GM18907 (cell line): ENCODE measurements at regions not wholly inside any gene's neighbourhood (a gene's known extent, or its start where the extent isn't known, plus 50 kb on each side); places are given as distances from the start of the nearest gene placed in this dataset.
"Not testable (repeated sequence)": the region's sequence is repeated elsewhere in the genome, so short reads cannot be mapped to it uniquely, and the experiment has no call there.

Source experiments
- ATAC-seq: cut with Tn5 transposase; IDR thresholded peaks from one replicate; pipeline ENCODE4 v1.9.1; 2021; ENCODE audit warnings: mild to moderate bottlenecking, moderate library complexity; ENCODE audit not compliant: unreplicated experiment

DNA sequence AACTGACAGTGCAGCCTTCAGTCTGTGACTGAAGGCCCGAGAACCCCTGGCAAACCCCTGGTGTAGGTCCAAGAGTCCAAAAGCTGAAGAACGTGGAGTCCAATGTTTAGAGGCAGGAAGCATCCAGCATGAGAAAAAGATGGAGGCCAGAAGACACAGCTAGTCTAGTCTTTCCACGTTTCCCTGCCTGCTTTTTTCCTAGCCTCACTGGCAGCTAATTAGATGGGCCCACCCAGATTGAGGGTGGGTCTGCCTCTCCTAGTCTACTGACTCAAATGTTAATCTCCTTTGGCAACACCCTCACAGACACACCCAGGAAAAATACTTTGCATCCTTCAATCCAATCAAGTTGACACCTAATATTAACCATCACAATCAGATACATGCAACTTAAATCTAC lies 87.8 kb downstream of the TENT5D start:
- not testable (repeated sequence) for ATAC-seq

GRCh38 chrX:80511969-80512760 lies 91.9 kb downstream of the TENT5D start:
- ATAC-seq, result no peak

GRCh38 chrX:80512924-80513323 lies 92.7 kb downstream of the TENT5D start:
- no peak for ATAC-seq

DNA sequence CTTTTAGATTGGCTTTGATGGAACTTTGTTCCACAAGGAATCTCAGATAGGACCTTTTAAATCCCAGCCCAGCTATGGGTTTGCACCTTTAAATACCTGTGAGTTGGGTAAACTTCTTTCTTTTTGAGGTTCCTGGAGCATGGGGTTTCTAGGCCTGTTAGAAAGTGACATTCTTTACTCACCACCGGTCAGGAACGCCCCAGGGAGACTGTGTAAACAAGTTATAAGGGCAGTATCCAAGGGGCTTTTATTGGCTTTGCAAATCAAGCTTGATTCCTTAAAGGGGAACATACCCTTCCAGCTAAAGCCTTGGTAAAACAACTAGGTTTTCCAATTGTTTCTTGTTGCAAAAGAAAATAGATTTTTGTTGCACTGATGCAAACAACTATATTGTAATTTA lies 93.4 kb downstream of the TENT5D start:
- no peak for ATAC-seq

DNA sequence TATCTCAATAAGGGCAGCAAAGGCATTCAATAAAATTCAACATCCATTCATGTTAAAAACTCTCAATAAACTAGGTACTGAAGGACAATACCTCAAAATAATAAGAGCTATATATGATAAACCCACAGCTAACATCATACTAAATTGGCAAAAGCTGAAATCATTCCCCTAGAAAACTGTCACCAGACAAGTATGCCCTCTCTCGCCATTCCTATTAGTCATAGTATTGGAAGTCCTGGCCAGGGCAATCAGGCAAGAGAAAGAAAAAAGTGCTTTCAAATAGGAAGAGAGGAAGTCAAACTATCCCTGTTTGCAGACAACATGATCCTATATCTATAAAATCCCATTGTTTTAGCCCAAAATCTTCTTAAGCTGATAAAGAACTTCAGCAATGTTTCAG lies 116.8 kb downstream of the TENT5D start:
- no peak for ATAC-seq

DNA sequence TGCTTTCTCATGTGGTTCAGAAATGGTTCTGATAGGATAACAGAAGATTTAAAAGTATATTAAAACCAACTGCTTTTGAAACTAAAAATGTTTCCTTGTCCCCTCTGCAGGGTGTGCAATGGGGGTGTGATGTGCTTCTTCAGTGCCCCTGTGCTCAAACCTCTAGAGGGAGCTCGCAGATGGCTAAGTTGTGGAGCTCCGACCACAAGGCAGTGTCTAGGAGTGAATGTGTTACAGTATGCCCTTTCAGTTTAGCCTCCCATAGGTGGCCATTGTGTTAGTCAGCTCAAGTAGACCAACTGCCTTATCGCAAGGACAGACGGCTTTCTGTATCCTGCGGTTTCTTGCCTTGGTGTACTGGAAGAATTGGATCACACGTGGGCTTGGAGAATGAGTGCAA lies 130.5 kb downstream of the TENT5D start:
- ATAC-seq, result no peak

DNA sequence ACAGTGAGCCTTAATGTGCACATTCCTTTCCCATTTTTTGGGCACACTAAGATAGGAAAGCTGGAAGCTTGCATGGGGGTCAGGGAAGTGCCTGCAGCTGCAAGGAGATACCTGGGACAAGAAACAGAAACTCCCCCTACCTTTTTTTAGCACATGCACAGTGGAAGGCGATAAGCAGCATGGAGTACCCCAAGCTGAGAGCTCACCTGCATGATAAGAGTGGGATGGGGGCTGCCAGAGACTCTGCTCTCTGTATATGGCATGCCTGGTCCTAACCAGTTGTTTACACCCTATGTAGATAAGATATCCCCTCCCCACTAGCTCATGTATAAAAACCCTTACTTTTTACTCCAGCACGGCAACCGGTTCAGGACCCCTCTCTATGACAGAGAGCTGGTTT lies 135.9 kb downstream of the TENT5D start:
- ATAC-seq, result no peak

- no peak for ATAC-seq
These were observed 152.4 kb downstream of the TENT5D start for GRCh38 chrX:80572636-80573035.

GRCh38 chrX:80573275-80573674 lies 153.0 kb downstream of the TENT5D start:
- no peak for ATAC-seq

GRCh38 chrX:80574486-80575086 lies 154.3 kb downstream of the TENT5D start:
- not testable (repeated sequence) for ATAC-seq

GRCh38 chrX:80576267-80576666 lies 156.0 kb downstream of the TENT5D start:
- ATAC-seq, result no peak

DNA sequence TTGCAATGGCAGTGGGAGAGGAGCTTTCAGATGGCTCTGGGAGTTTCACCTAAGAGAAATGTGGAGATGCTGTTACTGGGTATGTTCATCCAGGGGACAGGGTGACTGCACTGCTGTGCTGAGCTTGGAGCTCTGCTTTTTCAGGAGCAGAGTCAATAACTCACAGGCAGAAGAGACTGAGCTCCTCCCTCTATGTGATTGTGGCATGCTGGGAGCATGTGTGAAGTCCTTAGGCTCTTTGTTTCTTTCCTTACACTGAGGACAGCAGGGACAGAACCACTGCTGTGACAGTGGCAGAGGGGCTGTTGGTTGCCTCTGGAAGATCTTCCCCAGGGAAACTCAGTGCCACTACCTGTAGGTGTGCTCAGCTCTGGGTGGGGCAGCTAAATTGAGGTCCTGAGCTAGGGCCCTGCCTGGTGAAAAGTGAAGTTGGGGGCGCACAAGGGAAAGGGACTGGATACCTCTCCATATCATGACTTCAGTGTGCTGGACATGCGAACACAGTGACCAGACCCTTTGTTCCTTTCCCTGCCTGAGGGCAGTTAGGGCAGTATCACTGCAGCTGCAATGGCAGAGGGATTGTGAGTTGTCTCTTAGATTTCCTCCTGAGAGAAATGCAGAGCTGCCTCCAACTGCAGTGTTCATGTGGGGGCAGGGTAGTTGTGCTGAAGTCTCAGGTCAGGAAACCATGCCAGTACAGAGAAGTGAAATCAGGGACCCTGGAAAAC lies 156.7 kb downstream of the TENT5D start:
- no peak for ATAC-seq

DNA sequence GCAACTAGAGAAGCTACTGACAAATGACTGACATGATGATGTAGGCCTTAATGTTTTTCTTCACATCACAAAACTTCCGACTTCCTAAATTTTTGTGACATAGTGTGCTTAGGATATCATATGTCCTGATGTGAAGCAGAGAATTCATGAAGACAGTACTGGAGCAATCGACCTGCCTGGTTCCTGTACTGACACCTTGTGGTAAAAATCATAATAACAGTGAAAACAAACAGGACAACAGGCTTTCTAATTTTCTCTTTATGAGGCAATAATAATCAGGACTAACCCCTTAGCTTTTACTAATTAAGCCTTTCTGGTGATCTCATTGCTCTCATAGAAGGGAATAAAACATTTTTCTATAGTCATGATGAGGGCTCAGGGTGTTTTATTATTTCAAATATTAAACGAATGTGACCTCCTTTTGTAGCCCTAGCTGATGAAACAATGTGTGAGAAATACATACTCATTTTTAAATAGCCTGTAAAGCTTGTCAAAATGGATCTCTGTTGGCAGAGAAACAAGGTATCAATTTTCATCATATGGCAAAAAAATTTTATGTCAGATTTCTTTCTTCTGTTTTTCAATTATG lies 158.4 kb downstream of the TENT5D start:
- peak; percentile 56 for ATAC-seq

- ATAC-seq, result not testable (repeated sequence)
These were observed 170.7 kb downstream of the TENT5D start for GRCh38 chrX:80590992-80591391.

DNA sequence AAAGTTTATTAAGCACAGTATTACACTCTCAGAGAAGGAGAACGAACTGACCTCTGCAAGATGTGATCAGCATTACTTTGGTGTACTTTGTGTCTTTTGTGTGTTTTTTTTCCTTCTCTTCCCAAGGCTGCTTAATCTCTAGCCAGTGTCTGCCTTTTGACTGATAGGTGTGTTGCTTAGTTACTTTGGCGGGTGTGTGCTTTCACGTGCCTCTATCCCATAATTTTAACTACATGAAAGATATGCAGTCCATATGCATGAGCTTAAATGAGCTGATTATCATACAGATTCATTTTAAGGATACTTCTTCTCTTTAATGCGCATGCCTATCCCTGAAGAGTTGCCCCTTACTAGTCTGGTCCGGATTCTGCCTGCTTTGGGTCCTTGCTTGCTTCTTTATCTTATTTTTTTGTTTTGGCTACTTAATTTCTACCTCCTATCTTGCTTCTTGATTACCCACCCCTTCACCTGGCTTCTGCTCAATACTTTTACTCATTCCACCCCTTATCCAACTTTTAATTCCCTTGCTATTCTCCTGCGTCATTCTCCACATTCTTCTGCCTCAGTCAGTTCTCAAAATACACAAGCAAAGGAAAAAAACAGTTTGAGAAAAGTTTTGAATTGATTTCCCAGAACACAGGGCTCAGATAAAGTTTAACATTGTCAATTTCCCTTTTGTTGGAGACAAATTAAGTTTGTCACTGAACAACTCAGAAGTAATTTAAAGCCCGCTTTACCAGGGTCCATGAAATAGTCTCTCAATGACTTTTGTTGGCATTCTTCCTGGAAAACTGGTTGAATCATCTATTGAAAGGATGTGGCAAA lies 182.0 kb downstream of the TENT5D start:
- ATAC-seq, result no peak
